Epithelial cell of prostate (primary cell): ENCODE measurements at regions not wholly inside any gene's neighbourhood (a gene's known extent, or its start where the extent isn't known, plus 50 kb on each side); places are given as distances from the start of the nearest gene placed in this dataset.
"Not testable (repeated sequence)": the region's sequence is repeated elsewhere in the genome, so short reads cannot be mapped to it uniquely, and the experiment has no call there.

ENCODE experiments used
- DNase-seq: peaks from one replicate; pipeline ENCODE4 v3.0.0-alpha.2; 2011; ENCODE audit warnings: low read depth, low spot score
- H3K27ac ChIP-seq: fragments of 450-650 bp; 2 replicates; pipeline ENCODE4 v1.5.1; 2017; ENCODE audit warnings: mild to moderate bottlenecking

DNA sequence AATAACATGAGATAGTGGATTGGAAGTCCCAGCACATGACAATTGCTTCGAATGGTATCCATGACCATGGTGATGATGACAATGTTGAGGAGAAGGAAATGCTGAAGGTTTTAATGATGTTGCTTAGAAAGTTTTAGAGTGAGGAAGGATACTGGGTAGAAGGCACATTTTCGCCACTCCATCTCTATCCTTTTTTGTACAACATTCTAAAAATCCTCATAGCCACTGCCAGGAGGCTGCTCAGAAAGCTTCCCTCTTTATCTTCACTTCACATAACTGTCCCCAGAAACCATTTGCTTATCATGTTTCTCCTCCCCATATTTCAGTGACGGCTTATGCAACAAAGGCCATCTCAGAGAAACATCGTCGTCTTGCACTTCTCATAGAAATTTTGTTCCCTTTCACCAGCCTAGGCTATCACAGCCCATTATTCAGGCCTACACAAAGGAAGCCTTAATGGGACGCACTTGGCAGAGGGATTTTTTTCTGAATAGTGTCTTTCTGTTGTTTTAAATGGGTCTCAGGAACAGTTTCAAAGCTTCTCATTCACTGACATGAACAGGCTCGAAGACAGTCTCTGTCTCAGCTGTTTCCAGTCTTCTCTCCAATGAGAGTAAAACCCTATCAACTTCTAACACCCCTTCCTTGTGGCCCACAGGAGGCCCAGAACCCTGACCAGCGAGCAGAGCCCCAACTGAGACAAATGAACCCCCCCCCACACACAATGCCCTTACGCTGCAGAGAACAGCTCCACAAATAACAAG, 506.7 kb downstream of the HAPSTR1 start:
- no peak for DNase-seq
- H3K27ac ChIP-seq: no peak overlapping the region

DNA sequence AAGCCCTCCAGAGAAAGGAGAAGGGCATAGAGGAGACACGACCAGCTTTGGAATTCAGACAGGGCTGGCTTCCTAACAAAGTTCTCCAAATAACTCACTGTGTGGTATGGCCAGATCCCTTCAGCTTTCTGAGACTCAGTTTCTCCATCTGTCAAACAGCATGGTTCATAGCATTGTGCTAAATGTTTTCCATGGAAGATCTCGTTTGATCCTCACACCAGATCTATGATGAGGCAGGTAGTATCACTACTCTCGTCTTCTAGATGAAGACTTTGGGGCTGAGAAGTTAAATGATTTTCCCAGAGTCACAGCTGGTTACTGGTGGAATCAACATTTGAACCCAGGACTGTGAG, 507.3 kb downstream of the HAPSTR1 start:
- no peak overlapping the region for H3K27ac ChIP-seq
- no peak for DNase-seq

DNA sequence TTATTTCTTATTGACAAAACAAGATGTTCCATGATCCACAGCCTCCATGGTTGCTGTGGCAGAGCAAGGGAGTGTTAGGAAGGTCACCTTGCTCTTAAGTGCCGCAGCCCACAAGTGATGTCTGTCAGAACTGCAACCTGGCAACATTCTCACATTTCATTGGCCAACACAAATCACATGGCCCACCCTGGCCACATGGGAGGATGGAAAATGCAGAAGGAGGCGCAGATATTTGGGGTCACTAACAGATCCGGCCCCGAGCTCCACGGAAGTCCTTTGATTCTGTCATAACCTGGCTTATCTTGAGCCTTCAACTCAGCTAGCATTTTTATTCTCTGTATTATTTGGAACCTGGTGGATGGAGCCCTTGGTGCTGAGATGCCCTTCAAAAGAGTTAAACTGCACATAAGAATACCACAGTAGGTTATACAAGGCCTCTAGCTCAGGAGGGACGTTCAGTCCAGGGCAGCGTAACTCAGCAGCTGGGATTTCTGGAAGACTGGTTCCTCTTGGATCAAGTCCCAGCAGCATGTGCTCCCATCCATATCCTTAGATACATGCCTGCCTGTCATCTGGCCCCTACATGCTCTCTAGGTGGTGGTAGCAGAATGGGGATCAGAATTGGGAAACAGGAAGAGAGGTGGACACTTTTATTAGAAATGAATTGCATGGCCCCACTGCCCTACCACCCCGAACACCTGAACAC, 508.1 kb downstream of the HAPSTR1 start:
- H3K27ac ChIP-seq: no peak overlapping the region
- no peak for DNase-seq

GRCh38 chr16:9602189-9602588, 510.7 kb downstream of the HAPSTR1 start:
- H3K27ac ChIP-seq: no peak overlapping the region
- no peak for DNase-seq

- H3K27ac ChIP-seq: no peak overlapping the region
- no peak for DNase-seq
These were observed 511.9 kb downstream of the HAPSTR1 start for GRCh38 chr16:9603316-9603715.

DNA sequence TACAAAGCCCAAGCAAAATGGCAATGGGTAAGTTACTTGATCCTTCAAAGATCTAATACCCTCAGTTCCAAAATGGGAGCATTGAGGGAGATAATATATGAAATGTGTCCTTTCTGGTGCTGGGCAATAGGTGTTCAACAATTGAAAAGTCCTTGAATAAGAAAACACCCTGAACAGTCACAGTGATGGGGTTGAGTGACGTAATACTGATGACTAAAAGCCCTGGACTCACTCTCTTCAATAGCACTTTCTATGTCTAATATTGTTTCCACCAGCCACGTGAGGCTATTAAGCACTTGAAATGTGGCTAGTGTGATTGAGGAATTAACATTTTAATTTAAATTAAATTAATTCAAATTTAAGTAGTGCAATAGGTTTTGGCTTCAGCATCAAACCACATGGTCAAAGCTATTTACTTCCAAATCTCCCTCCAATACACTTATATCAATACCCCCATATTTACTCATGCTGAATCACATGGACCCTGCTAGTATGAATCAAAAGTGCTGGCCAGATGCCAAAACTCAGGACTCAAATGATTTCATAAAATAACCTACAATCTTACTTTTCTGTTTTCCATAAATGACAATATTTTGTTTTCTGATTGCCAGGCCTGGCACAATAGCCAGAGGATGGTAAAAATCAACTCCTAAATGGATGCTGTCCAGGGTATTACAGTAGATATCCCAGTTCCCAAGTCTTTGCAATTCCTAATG, 516.2 kb downstream of the HAPSTR1 start:
- no peak overlapping the region for H3K27ac ChIP-seq
- no peak for DNase-seq

DNA sequence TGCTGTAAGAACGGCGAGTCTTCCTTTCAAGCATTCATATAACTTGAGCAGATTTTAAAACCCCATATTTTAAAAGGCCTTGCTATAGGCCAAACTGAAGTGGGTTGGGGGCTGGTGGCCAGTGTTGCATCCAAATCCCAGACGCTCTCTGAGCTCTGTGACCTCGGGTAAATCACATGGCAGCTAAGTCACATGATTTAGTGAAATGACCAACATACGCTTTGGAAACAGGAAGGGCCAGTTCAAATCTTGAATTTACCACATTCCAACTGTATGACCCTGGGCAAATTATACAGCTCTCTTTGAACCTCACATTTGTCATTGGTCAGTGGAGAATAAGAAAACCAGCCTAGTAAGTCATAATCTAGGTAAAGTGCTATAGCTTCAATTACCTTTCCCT, 519.3 kb downstream of the HAPSTR1 start:
- DNase-seq: no peak
- H3K27ac ChIP-seq: no peak overlapping the region

GRCh38 chr16:9612267-9612666, 520.8 kb downstream of the HAPSTR1 start:
- no peak overlapping the region for H3K27ac ChIP-seq
- no peak for DNase-seq

- no peak overlapping the region for H3K27ac ChIP-seq
- no peak for DNase-seq
These were observed 522.9 kb downstream of the HAPSTR1 start for GRCh38 chr16:9614389-9614788.

DNA sequence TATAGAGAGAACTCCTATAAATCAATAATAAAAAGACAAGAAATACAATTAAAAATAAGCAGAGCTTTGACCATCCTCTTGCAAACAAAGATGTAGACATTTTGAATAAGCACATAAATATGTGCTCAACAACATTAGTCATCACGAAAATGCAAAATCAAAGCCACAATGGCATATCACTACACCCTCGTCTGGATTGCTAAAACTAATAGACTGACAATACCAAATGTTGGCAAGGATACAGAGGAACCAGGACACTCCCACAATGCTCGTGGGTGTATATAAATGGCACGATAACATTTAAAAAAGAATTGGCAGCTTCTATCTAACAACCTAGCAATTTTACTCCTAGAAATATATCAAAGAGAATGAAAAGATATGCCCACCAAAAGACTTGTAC, 530.8 kb downstream of the HAPSTR1 start:
- no peak for DNase-seq
- no peak overlapping the region for H3K27ac ChIP-seq

GRCh38 chr16:9625122-9625521, 533.7 kb downstream of the HAPSTR1 start:
- no peak for DNase-seq
- no peak overlapping the region for H3K27ac ChIP-seq

DNA sequence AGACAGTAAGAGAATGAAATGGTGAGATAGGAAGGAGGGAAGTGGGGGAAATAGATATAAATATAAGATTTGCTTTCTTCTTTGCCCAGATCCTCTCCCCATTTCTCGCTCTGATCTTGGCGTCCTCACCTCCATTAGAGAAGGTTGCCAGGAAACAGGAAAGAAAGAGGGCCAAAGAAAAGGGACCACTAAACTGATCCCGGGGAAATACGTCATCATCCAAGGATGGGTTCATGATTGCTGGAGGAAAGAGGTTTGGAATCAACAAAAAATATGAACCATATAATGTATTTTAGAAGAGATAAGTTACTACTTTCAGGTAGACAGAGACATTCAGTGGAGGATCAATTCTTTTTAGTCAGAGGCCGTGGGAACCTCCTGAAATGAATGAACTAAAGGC, 536.0 kb downstream of the HAPSTR1 start:
- H3K27ac ChIP-seq: no peak overlapping the region
- DNase-seq: no peak

DNA sequence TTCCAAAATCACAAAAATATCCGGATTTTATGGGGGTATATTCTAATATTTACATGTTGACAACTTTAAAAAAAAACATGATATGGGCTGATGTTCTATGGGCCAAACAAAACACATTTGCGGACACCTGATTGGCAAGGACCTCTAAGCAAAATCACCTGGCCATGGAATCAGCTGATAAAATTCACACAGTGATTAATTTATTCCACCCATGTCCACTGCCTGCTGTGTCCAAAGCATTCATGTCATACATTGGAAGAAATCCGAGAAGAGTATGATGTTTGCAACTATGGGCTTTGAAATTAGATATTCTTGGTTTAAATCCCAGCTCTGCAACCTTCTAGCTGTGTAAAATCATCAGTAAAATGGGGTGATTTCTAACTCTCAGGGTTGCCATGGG, 538.7 kb downstream of the HAPSTR1 start:
- no peak for DNase-seq
- no peak overlapping the region for H3K27ac ChIP-seq

GRCh38 chr16:9630985-9631384, 539.5 kb downstream of the HAPSTR1 start:
- no peak overlapping the region for H3K27ac ChIP-seq
- no peak for DNase-seq

DNA sequence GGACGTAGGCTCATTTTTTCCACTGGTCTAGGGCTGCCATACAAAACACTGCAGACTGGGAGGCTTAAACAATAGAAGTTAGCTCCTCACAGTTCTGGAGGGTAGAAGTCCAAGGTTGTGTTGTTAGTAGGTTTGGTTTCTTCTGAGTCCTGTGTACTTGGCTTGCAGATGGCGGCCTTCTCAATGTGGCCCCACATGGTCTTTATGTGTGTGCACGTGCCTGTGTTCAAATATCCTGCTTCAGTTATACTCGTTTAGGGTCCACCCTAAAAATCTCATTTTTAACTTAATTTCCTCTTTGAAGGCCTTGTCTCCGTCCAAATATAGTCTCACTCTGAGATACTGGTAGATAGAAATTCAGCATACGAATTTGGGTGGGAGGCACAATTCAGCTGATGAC, 542.4 kb downstream of the HAPSTR1 start:
- DNase-seq: no peak

GRCh38 chr16:9635150-9635720, 543.8 kb downstream of the HAPSTR1 start:
- not testable (repeated sequence) for DNase-seq, H3K27ac ChIP-seq

More for the DNA sequence above, 542.4 kb downstream of the HAPSTR1 start:
- no peak overlapping the region for H3K27ac ChIP-seq

DNA sequence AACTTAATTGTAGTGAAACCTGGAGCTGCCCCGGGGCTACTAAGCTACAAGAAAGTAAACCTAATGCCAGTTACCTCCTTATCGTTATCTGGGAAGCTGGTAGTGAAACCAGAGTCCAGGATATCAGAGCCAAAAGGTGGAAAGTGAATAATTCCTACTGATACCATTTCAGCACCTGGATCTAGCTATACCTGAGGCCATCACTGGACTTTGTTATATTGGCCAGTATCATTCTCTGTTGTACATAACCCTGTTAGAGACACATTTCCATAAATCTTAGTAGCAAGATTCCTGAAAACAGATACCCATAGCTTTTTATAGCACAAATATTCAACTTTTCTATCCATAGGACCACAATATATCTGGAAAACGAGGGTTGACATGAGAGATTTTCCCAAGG, 538.0 kb downstream of the GRIN2A start:
- H3K27ac ChIP-seq: no peak overlapping the region
- DNase-seq: no peak

- no peak for DNase-seq
These were observed 536.3 kb downstream of the GRIN2A start for GRCh38 chr16:9645911-9646310.

DNA sequence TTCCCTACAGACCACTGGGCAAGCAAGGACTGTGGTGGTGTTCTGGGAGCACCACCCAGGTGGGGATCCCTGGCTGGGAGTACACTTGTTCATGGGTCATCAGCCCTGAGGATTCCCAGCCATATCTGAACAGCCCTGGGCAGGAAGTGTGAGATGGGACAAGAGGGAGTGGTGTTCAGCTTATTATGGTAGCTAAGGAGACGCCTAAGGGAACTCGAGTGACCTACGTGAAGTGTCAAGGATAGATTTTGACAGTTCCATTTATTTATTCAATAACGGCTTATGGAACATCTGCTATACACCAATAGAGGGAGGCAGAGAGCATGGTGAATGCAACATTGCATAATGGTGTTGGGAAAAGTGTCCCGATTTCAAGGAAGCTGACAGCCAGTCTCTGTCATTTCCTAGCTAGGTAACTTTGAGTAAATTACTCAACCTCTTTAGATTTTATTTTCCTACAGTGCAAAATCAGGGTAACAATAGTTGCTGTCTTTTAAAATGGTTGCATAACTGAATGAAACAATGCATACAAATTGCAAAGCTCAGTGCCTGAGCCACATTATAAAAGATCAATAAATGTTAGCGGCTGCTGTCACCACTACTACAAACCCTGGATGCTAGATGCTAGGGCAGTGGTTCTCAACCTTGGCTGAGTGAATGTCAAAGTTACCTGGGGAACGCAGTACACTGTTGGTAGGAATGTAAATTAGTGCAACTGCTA, 534.1 kb downstream of the GRIN2A start:
- H3K27ac ChIP-seq: no peak overlapping the region
- no peak for DNase-seq

More at GRCh38 chr16:9645911-9646310, 536.3 kb downstream of the GRIN2A start:
- no peak overlapping the region for H3K27ac ChIP-seq

GRCh38 chr16:9650284-9650683, 531.9 kb downstream of the GRIN2A start:
- no peak overlapping the region for H3K27ac ChIP-seq
- no peak for DNase-seq
